ENCODE measurements at regions not wholly inside any gene's neighbourhood (a gene's known extent, or its start where the extent isn't known, plus 50 kb on each side); places are given as distances from the start of the nearest gene placed in this dataset.

DNA sequence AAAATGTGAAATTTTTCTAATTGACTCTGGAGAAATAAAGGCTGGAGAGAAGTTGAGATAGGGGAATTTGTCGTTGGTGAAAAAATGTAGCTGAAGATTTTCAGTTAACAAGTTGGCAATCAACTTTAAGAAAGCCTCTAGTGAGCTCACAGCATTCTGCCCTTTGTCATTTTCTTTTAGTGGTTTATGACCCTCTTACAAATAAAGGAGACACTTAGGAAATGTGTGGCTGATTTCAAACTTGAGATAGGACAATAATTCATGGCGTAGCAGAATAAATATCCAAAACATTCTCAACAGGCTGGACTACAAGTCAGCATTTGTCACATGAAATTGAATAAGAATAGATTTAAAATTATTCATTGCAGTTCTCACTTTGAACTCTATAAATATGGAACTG, 412.5 kb upstream of the SPHKAP start:
- DNase-seq (ENCODE audit: low read depth, low spot score), result no peak
- dilution Hi-C loops (cut with MboI; ENCODE audit: extremely low pct_ligation_motif_present, low sequenced_read_pairs) (no loop called here), intact Hi-C loops (cut with micrococcal nuclease) (no loop called here)
- Histone ChIP-seq H3K4me1 (ENCODE audit: control insufficient read depth, extremely low read depth, insufficient read depth, low read length) (no peaks in the 10 kb centered on the region), H3K36me3 (ENCODE audit: control insufficient read depth in 2 of 2, extremely low read depth in 1 of 2, insufficient read depth in 2 of 2, low read length in 2 of 2) (no peaks in the 10 kb centered on the region), H3K79me2 (ENCODE audit: control insufficient read depth, insufficient read depth, low read length) (no peaks in the 10 kb centered on the region), H3K4me3 (replicated peaks in 1 of 3; ENCODE audit: insufficient read depth in 1 of 3, low read depth in 1 of 3, low read length in 3 of 3) (no peak overlapping the region), H3K27ac (ENCODE audit: insufficient read depth, low read depth, low read length) (no peak overlapping the region), H3K9ac (replicated peaks; ENCODE audit: extremely low read depth, insufficient read depth, low read length) (no peak overlapping the region), H3K9me3 (replicated peaks; ENCODE audit: control insufficient read depth, insufficient read depth, low read length) (no peaks in the 10 kb centered on the region), H3K9me1 (replicated peaks; ENCODE audit: control insufficient read depth, extremely low read depth, insufficient read depth, low read length) (no peaks in the 10 kb centered on the region), H3K27me3 (ENCODE audit: control insufficient read depth in 2 of 2, insufficient read depth in 2 of 2, low read length in 2 of 2) (no peaks in the 10 kb centered on the region), H2AFZ (ENCODE audit: low read depth, low read length) (no peak overlapping the region), H3K4me2 (ENCODE audit: insufficient read depth, low read length) (no peak overlapping the region), H4K20me1 (replicated peaks; ENCODE audit: control insufficient read depth, extremely low read depth, insufficient read depth, low read length) (no peaks in the 10 kb centered on the region)
- CTCF ChIA-PET, result no interaction called here
- no TSS peak for BruUV-seq (replicated peaks)
- POLR2A ChIA-PET, result no interaction called here
- TF ChIP-seq GATA2 (IDR thresholded peaks at IDR 0.05; ENCODE audit: insufficient read depth, insufficient read length, low read depth, low read length) (no peak), JUN (IDR thresholded peaks at IDR 0.05; ENCODE audit: borderline replicate concordance, insufficient read depth, insufficient read length, low read depth) (no peak), MYC (IDR thresholded peaks at IDR 0.05; ENCODE audit: low read depth, low read length) (no peak), POLR2AphosphoS5 (IDR thresholded peaks at IDR 0.05; ENCODE audit: insufficient read depth, low read depth, low read length) (no peak), EZH2 (IDR thresholded peaks at IDR 0.05; ENCODE audit: borderline replicate concordance, low read depth, low read length, severe bottlenecking) (no peak), POLR2A (IDR thresholded peaks at IDR 0.05; ENCODE audit: low read depth, low read length) (no peak), MAX (IDR thresholded peaks at IDR 0.05; ENCODE audit: insufficient read depth, insufficient read length) (no peak)
- TF ChIP-seq, protein P1, sequence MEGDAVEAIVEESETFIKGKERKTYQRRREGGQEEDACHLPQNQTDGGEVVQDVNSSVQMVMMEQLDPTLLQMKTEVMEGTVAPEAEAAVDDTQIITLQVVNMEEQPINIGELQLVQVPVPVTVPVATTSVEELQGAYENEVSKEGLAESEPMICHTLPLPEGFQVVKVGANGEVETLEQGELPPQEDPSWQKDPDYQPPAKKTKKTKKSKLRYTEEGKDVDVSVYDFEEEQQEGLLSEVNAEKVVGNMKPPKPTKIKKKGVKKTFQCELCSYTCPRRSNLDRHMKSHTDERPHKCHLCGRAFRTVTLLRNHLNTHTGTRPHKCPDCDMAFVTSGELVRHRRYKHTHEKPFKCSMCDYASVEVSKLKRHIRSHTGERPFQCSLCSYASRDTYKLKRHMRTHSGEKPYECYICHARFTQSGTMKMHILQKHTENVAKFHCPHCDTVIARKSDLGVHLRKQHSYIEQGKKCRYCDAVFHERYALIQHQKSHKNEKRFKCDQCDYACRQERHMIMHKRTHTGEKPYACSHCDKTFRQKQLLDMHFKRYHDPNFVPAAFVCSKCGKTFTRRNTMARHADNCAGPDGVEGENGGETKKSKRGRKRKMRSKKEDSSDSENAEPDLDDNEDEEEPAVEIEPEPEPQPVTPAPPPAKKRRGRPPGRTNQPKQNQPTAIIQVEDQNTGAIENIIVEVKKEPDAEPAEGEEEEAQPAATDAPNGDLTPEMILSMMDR (IDR thresholded peaks at IDR 0.05; ENCODE audit: extremely low read depth in 1 of 2, insufficient read depth in 1 of 2, low read depth in 1 of 2, low read length in 2 of 2), result no peak
- FAIRE-seq, result no peak

Measured in endothelial cell of umbilical vein (primary cell).